ENCODE measurements at regions not wholly inside any gene's neighbourhood (a gene's known extent, or its start where the extent isn't known, plus 50 kb on each side); places are given as distances from the start of the nearest gene placed in this dataset.

GRCh38 chr1:83776913-83777757 is 221.8 kb downstream of the TTLL7 start:
- no peak for DNase-seq (ENCODE audit: low read depth)
- in situ Hi-C loops (cut with HindIII; ENCODE audit: low pct_unique_long_range_greater_than_20kb, low sequenced_read_pairs): no loop called here

DNA sequence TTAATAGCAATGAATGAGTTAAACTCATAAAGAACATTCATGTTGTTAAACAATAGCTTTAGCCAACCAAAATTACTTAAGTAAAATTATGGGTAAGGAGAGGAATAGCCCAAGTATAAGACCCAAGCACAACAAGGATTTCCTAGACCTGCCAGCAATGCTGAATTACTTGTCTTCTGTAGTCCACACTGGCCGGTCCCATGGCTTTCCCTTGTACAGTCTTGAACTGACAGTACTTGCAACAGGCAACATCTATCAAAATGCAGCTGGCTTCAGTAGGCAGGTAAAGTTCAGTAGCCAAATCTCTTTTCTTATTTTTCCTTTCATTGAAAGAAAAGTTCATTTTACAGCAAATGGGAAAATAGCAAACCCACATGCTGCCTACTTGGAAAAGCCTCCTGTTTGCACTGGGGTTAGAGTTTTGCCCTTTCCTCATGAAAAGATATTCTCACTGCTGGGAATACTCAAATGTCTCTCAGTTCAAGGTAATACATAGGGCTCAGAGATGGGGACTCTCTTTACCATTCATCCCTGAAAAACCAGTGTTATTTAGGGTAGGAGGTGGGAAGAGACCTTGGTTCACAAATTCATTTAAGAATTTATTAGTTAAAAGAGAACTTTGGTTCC is 222.8 kb downstream of the TTLL7 start:
- no peak for DNase-seq (ENCODE audit: low read depth)

DNA sequence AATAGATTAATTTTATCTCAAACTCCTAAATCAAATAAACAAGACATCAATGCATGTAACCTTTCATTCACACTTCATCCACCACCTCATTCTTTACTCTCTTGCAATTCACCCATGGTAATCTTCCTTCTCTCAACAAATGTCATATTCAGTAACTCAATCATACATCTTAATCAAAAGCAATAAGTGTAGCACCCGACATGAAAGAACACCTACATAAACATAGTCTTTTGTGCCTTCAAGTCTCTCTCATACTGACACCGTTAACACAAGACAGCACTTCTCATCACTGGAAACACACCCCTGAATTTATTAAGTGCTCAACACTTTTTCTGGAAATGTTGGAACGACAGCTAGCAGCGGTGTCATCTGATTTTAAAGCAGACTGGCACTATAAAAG is 225.9 kb downstream of the TTLL7 start:
- DNase-seq (ENCODE audit: low read depth): no peak
- in situ Hi-C loops (cut with HindIII; ENCODE audit: low pct_unique_long_range_greater_than_20kb, low sequenced_read_pairs): no loop called here

More for the DNA sequence above, 222.8 kb downstream of the TTLL7 start:
- in situ Hi-C loops (cut with HindIII; ENCODE audit: low pct_unique_long_range_greater_than_20kb, low sequenced_read_pairs): no loop called here

DNA sequence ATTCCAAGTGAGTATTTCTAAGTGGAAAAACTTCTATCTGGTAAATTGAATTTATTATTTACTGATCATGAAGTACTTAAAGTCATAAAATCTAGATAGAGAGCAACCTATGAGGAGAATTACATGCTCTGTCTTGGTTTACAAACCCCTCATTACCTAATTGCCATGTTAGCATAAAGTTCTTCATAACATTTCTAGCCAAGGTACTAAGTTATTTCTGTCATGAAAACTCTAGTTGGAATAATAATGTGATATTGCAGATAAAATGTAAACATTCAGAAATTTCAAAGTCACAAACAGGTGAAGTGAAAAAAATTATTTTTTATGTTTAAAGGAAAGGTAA is 228.6 kb downstream of the TTLL7 start:
- in situ Hi-C loops (cut with HindIII; ENCODE audit: low pct_unique_long_range_greater_than_20kb, low sequenced_read_pairs): no loop called here
- DNase-seq (ENCODE audit: low read depth): no peak

- no peak for DNase-seq (ENCODE audit: low read depth)
- in situ Hi-C loops (cut with HindIII; ENCODE audit: low pct_unique_long_range_greater_than_20kb, low sequenced_read_pairs): no loop called here
Observed at GRCh38 chr1:83769594-83770318, 229.2 kb downstream of the TTLL7 start.

GRCh38 chr1:83769072-83769471 is 229.9 kb downstream of the TTLL7 start:
- no peak for DNase-seq (ENCODE audit: low read depth)
- in situ Hi-C loops (cut with HindIII; ENCODE audit: low pct_unique_long_range_greater_than_20kb, low sequenced_read_pairs): no loop called here

- DNase-seq (ENCODE audit: low read depth): no peak
- in situ Hi-C loops (cut with HindIII; ENCODE audit: low pct_unique_long_range_greater_than_20kb, low sequenced_read_pairs): no loop called here
Observed at GRCh38 chr1:83766241-83766691, 232.7 kb downstream of the TTLL7 start.

DNA sequence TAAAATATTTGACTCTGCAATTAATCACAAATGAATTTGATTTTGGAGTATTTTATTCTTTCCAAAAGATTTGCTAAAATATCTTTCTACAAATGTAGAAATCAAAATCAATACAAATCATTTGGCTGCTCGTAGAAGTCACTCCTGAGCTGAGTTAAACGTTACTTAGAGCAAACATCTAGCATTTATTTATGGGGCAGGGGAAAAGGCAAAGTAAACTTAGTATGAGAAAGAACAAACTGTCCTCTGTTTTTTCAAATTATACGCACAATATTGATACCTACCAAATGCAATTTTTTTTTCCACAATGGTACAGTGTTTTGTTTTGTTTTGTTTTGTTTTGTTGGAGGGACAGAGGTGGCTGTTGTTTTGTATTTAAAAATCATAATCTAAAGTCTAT is 233.8 kb downstream of the TTLL7 start:
- in situ Hi-C loops (cut with HindIII; ENCODE audit: low pct_unique_long_range_greater_than_20kb, low sequenced_read_pairs): no loop called here
- no peak for DNase-seq (ENCODE audit: low read depth)

DNA sequence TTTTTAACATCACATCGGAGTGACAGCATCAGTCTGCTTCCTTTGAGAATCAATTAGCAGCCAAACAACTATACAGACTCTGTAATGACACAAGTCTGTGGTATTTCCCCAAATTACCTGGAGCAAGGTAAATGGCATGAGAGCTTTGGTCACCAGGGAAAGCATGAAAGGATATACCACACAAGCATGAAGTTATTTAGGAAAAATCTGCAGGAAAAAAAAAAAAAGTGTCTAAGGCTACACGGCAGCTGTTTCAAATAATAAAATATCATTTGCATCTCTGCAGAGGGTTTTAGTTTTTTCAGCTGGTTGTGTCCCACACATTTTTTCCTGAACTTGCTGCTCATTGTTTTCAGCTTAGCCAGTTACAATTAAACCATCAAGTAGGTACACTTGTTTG is 234.7 kb downstream of the TTLL7 start:
- no peak for DNase-seq (ENCODE audit: low read depth)
- in situ Hi-C loops (cut with HindIII; ENCODE audit: low pct_unique_long_range_greater_than_20kb, low sequenced_read_pairs): no loop called here

DNA sequence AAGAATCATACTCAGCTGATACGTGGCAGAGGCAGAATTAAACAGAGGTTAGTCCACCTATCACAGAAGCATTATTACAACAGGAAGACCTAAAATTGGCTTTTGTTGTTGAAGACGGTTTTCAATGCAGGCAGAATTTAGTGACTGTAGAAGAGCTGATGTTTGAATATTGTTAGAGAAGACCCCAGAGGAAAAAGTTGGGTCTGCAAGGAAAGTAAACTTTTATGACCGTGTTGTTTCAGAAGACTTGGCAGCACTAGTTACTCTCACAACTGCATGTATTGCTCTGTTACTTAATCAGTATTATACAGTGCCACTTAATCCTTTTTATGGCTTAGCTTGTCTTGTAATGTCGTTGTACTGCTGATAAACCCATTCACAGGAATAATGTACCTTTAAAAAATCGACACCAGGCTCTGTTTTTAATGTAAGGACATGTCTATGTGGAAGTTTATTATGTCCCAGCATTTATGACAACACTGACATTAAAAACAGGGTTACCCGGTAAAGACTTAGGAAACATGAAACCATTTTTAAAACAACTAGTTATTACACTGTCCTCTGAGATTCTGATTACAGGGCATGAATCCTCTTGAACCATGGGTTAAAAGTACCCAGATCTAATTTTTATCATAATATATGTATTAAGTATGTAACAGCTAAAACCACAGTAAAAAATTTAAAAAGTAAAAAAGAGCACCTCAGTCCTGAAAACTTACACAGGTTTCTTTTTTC is 235.4 kb downstream of the TTLL7 start:
- DNase-seq (ENCODE audit: low read depth): no peak
- in situ Hi-C loops (cut with HindIII; ENCODE audit: low pct_unique_long_range_greater_than_20kb, low sequenced_read_pairs): no loop called here

DNA sequence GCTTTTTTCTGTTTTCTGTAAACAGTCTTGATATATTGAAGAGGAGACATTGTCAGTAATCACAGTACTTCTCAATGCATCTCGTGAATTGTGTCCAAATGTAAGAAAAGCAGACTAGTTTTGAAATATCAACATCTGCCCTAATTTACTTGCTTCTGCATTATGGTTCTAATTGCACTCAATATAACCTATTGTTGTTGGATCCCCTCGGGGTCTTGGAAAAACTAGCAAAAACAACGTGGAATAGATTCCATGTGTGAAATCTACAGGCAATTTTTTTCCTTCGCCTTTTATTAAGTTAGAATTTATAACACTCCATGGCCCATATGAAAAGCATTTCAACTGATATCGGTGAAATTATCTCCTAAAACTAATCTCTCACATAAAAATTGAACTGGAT is 236.5 kb downstream of the TTLL7 start:
- no peak for DNase-seq (ENCODE audit: low read depth)
- in situ Hi-C loops (cut with HindIII; ENCODE audit: low pct_unique_long_range_greater_than_20kb, low sequenced_read_pairs): no loop called here

- no peak for DNase-seq (ENCODE audit: low read depth)
Observed at GRCh38 chr1:83762039-83762365, 236.9 kb downstream of the TTLL7 start.

DNA sequence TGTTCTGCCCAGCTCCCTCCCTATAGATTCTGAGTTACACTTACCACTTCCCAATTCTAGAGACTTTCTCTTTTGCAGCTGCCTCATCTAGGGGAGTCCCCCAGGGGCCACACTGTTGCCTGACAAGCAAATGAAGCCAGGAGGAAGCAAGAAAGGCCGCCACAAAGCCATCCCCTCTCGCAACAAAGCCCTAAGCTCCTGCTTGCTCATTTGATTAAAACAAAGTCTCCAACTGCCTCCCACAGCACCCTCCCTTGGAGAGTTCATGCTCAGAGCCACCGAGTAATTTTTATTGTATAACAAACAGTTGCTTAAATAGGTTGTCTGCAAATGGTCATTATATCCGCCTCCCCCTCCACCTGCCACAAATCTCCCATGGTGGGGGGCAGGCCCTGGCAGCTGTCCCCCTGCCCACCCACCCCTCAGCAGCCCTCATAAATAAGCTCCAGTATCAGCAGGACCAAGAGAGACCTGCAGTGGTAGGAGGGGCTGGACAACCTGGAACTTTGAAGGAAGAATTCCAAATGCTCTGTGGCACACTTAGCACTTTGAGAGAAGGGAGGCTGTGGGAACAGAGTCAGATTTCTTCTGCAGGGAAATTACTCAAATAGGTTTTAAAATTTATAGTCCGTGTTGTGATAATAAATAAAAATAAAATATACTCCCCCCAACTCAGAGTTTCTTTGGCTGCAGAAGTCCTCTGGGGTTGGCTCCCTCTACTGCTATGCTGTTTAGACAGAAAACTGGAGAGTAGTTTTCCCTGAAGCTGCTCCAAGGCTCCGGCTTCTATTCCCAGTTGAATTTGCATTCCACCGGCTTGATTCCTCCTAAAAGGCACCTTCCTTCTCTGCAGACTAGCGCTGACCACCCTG is 237.5 kb downstream of the TTLL7 start:
- in situ Hi-C loops (cut with HindIII; ENCODE audit: low pct_unique_long_range_greater_than_20kb, low sequenced_read_pairs): no loop called here
- no peak for DNase-seq (ENCODE audit: low read depth)

More at GRCh38 chr1:83762039-83762365, 236.9 kb downstream of the TTLL7 start:
- in situ Hi-C loops (cut with HindIII; ENCODE audit: low pct_unique_long_range_greater_than_20kb, low sequenced_read_pairs): no loop called here

GRCh38 chr1:83760226-83761021 is 238.5 kb downstream of the TTLL7 start:
- DNase-seq (ENCODE audit: low read depth): no peak
- in situ Hi-C loops (cut with HindIII; ENCODE audit: low pct_unique_long_range_greater_than_20kb, low sequenced_read_pairs): no loop called here

DNA sequence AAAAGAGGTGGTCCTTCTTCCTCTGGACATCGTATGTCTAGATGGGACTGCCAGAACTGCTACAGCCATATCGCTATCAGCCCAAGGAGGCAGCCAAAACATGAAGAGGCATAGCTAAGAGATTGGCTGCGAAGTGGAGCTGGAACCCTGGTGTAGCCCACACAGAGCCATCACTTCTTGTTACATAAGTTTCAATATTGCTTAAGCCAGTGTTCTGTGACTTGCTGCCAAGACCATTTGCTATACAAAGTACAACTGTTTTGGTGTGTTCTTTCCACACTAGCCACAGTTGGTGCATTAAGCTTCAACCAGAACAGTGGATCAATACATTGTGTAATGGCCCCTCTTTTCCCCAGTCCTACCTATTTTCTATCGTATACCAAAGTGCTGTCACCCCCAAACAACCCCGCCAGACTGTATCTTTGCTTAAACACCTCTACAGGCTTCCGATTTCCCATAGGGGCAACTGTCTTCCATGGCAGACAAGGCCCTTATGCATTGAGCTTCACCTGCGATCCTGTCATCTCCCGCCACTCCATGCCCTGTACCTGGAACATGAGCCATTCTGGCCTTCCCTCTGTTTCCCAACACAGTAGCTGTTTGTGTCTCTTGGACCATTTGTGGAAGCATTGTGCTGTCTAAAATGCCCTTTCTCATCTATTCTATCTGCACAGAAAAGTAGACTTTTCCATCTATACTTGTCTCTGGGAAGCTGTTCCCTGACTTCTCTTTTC is 241.8 kb downstream of the TTLL7 start:
- in situ Hi-C loops (cut with HindIII; ENCODE audit: low pct_unique_long_range_greater_than_20kb, low sequenced_read_pairs): no loop called here
- DNase-seq (ENCODE audit: low read depth): no peak

DNA sequence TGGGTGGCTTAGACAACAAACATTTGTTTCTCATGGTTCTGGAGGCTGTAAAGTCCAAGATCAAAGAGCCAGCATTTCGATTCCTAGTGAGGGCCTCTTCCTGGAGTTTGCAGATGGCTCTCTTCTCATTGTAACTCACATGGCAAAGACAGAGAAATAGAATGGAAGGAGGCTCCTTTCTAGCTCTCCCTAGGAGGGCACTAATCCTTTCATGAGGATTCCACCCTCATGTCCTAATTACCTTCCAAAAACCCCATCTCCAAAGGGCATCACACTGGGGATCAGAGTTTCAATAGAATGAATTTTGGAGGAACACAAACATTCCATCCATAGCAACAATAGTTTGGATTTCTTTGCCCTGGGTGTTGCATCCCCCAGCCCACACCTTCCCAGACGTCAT is 247.3 kb downstream of the TTLL7 start:
- DNase-seq (ENCODE audit: low read depth): no peak
- in situ Hi-C loops (cut with HindIII; ENCODE audit: low pct_unique_long_range_greater_than_20kb, low sequenced_read_pairs): no loop called here

- no peak for DNase-seq (ENCODE audit: low read depth)
- in situ Hi-C loops (cut with HindIII; ENCODE audit: low pct_unique_long_range_greater_than_20kb, low sequenced_read_pairs): no loop called here
Observed at GRCh38 chr1:83750201-83750600, 248.7 kb downstream of the TTLL7 start.

All from Caki2 (cell line).